Breast epithelium (tissue), 4 donors: ENCODE measurements at regions not wholly inside any gene's neighbourhood (a gene's known extent, or its start where the extent isn't known, plus 50 kb on each side); places are given as distances from the start of the nearest gene placed in this dataset.

Source experiments
- DNase-seq, 2 donors: peaks; one replicate each; pipeline ENCODE4 v3.0.0-alpha.2; 2019; ENCODE audit warnings: low spot score in 2 of 2
- H3K27ac ChIP-seq, 2 donors: fragments of 200-600 bp; sonication (generic) in 1 of 2; one replicate each; pipeline ENCODE4 v1.5.1; 2016 to 2019; ENCODE audit warnings: mild to moderate bottlenecking in 1 of 2
- H3K27me3 ChIP-seq, 2 donors: fragments of 200-600 bp; sonication (generic) in 1 of 2; one replicate each; pipeline versions ENCODE4 v1.5.1 to v1.6.0; 2017 to 2019; ENCODE audit warnings: control low read depth in 1 of 2, mild to moderate bottlenecking in 1 of 2
- H3K36me3 ChIP-seq: fragments of 200-600 bp; one replicate; pipeline ENCODE4 v1.5.1; 2019
- H3K4me1 ChIP-seq, 2 donors: fragments of 200-600 bp; sonication (generic); one replicate each; pipeline ENCODE4 v1.5.1; 2016 to 2019; ENCODE audit warnings: control low read depth in 1 of 2
- H3K4me3 ChIP-seq, 3 donors: fragments of 200-600 bp; sonication (generic); 1 replicate in 2 of 3; 2 replicates in 1 of 3; pipeline ENCODE4 v1.5.1; 2016 to 2019; ENCODE audit warnings: mild to moderate bottlenecking in 3 of 3, moderate library complexity in 2 of 3
- H3K9me3 ChIP-seq, 2 donors: fragments of 200-600 bp; sonication (generic) in 1 of 2; one replicate each; pipeline ENCODE4 v1.5.1; 2016 to 2019; ENCODE audit warnings: control low read depth in 1 of 2
- CTCF ChIP-seq, 3 donors: fragments of 450-650 bp; IDR thresholded peaks; one replicate each; pipeline ENCODE4 v1.5.1; 2016 to 2017; ENCODE audit warnings: antibody characterized with exemption in 3 of 3, mild to moderate bottlenecking in 3 of 3, moderate library complexity in 3 of 3
- POLR2A ChIP-seq: fragments of 450-650 bp; IDR thresholded peaks from one replicate; pipeline ENCODE4 v1.6.1; 2016; ENCODE audit warnings: antibody characterized with exemption, mild to moderate bottlenecking, moderate library complexity
- POLR2AphosphoS5 ChIP-seq, 3 donors: sonication (generic); formaldehyde crosslinking; IDR thresholded peaks; one replicate each; pipeline ENCODE4 v1.6.1; 2017; ENCODE audit warnings: antibody characterized with exemption in 3 of 3
- intact Hi-C: fragments of 100-400 bp; cut with DNase I; formaldehyde crosslinking; loops from one replicate; pipeline ENCODE4 v1.15.1; 2023; ENCODE audit warnings: low total_unique reads

DNA sequence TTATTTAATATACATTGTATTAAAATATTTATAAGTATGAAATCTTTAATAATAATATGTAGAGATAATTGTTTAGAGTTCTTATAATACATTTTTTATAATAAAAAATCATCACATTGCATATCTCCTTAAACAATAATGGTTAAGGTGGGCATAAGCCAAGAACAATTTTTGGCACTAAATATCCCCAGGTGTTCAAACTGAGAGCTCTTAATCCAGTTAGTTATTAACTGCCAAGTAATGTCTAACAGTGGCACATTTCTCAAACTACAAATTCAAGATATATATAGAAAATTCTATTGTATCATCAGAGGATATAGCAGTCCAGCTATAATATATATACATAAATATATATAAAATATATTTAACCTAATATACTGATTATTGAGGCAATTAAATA, 680.8 kb downstream of the SI start:
- no peak for TF ChIP-seq CTCF (IDR thresholded peaks at IDR 0.05)
- no peak for TF ChIP-seq POLR2A
- no peak for TF ChIP-seq POLR2AphosphoS5 (IDR thresholded peaks at IDR 0.05)
- Histone ChIP-seq H3K4me1 (no peaks in the 10 kb centered on the region), H3K36me3 (no peaks in the 10 kb centered on the region), H3K9me3 (no peaks in the 10 kb centered on the region), H3K4me3 (no peak overlapping the region), H3K27ac (no peak overlapping the region), H3K27me3 (no peaks in the 10 kb centered on the region)
- intact Hi-C loops = no loop called here
- DNase-seq = no peak

DNA sequence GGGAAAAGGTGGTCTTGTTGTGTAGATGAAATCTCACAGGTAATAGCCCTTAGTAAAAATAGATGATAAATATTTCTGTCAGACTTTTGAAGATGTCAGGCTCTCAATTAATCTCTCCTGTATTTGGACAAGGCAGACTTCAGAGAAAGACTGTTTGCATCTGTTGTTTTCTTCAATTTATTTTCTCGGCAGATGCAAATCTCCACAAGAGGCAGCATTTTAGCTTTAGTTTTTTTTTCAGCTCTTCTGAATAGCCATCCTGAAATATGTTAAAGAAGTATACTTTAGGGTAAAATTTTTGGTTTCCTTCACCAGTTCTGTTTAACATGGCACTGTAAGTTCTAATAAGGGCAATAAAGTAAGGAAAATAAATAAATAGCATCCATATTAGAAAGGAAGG, 685.1 kb downstream of the SI start:
- no peaks in the 10 kb centered on the region for H3K27me3 ChIP-seq
- no peak for DNase-seq
- no peaks in the 10 kb centered on the region for H3K9me3 ChIP-seq
- H3K4me3 ChIP-seq = no peak overlapping the region
- TF ChIP-seq POLR2A (no peak), CTCF (IDR thresholded peaks at IDR 0.05) (no peak)
- intact Hi-C loops = no loop called here
- no peaks in the 10 kb centered on the region for H3K4me1 ChIP-seq
- no peaks in the 10 kb centered on the region for H3K36me3 ChIP-seq
- H3K27ac ChIP-seq = no peak overlapping the region

- intact Hi-C loops = no loop called here
- Histone ChIP-seq H3K27ac (no peak overlapping the region), H3K4me1 (no peaks in the 10 kb centered on the region), H3K9me3 (no peaks in the 10 kb centered on the region), H3K4me3 (no peak overlapping the region), H3K36me3 (no peaks in the 10 kb centered on the region), H3K27me3 (no peaks in the 10 kb centered on the region)
- DNase-seq = no peak
- TF ChIP-seq POLR2A = no peak
- TF ChIP-seq CTCF (IDR thresholded peaks at IDR 0.05) = no peak
Measured at GRCh38 chr3:164390046-164390445, 688.2 kb downstream of the SI start.

- TF ChIP-seq POLR2A (no peak), CTCF (IDR thresholded peaks at IDR 0.05) (no peak), POLR2AphosphoS5 (IDR thresholded peaks at IDR 0.05) (no peak)
- H3K36me3 ChIP-seq = no peaks in the 10 kb centered on the region
- no peak for DNase-seq
- intact Hi-C loops = no loop called here
- H3K27me3 ChIP-seq = no peaks in the 10 kb centered on the region
- H3K4me1 ChIP-seq = no peaks in the 10 kb centered on the region
- no peaks in the 10 kb centered on the region for H3K9me3 ChIP-seq
- H3K4me3 ChIP-seq = no peak overlapping the region
- H3K27ac ChIP-seq = no peak overlapping the region
Measured at GRCh38 chr3:164387236-164387635, 691.1 kb downstream of the SI start.

DNA sequence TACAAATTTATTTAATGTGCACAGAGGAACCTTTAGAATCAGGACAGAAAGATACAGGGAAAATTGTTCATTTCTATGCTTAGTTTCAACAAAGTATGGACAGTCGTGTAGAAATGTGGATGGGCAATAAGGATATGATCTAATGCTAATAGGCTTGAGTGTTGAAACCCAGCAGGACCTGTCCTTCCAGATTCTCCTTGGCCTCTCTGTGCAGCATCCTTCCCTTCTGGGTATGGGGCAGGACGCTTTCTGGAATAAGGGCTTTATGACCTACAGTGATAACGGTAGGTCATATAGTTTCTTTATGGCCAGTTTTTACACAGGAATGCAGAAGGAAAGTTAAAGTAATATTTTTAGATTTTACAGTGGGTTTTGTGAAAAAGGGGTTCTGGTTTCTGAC, 698.1 kb downstream of the SI start:
- H3K9me3 ChIP-seq = no peaks in the 10 kb centered on the region
- intact Hi-C loops = no loop called here
- TF ChIP-seq POLR2AphosphoS5 (IDR thresholded peaks at IDR 0.05) = no peak
- no peak overlapping the region for H3K4me3 ChIP-seq
- H3K4me1 ChIP-seq = no peaks in the 10 kb centered on the region
- H3K27me3 ChIP-seq = no peaks in the 10 kb centered on the region
- H3K27ac ChIP-seq = no peak overlapping the region
- H3K36me3 ChIP-seq = no peaks in the 10 kb centered on the region
- DNase-seq = no peak

- TF ChIP-seq POLR2A (no peak), POLR2AphosphoS5 (IDR thresholded peaks at IDR 0.05) (no peak), CTCF (IDR thresholded peaks at IDR 0.05) (no peak)
Measured at GRCh38 chr3:164377466-164377865, 700.8 kb downstream of the SI start.

More at GRCh38 chr3:164377466-164377865, 700.8 kb downstream of the SI start:
- H3K27ac ChIP-seq = no peak overlapping the region
- no peak for DNase-seq
- intact Hi-C loops = no loop called here
- no peaks in the 10 kb centered on the region for H3K36me3 ChIP-seq
- H3K4me1 ChIP-seq = no peaks in the 10 kb centered on the region
- H3K4me3 ChIP-seq = no peak overlapping the region
- no peaks in the 10 kb centered on the region for H3K9me3 ChIP-seq
- no peaks in the 10 kb centered on the region for H3K27me3 ChIP-seq
